IMR-90 (cell line): ENCODE measurements at regions not wholly inside any gene's neighbourhood (a gene's known extent, or its start where the extent isn't known, plus 50 kb on each side); places are given as distances from the start of the nearest gene placed in this dataset.

ENCODE experiments used
- ATAC-seq: fragments of 200-7000 bp; cut with Tn5 transposase; 2 replicates; pipeline ENCODE4 v1.9.1; 2020; ENCODE audit warnings: low read depth, mild to moderate bottlenecking, moderate library complexity
- BruUV-seq: library from RNA; stranded (reverse); fragments of 400-500 nt; replicated peaks from 2 replicates; lab custom pipeline; 2021; lab: Mats Ljungman, UMichigan
- CTCF ChIA-PET: fragments of 300-600 bp; formaldehyde crosslinking; extraction: SDS; loops from one replicate; lab custom pipeline; 2021; ENCODE audit warnings: antibody characterized with exemption; lab: Yijun Ruan, JAX
- POLR2A ChIA-PET: fragments of 300-600 bp; sonication (Branson Sonifier 250); formaldehyde crosslinking; loops from one replicate; lab custom pipeline; 2022; ENCODE audit warnings: antibody characterized with exemption; ENCODE audit not compliant: unreplicated experiment; lab: Charles Lee
- DNase-seq: peaks from one replicate; pipeline ENCODE4 v3.0.0; 2013
- H2AFZ ChIP-seq: replicated peaks from 2 replicates; pipeline ENCODE3; 2013; ENCODE audit warnings: low read length, mild to moderate bottlenecking; ENCODE audit not compliant: poor library complexity
- H2AK5ac ChIP-seq: 2 replicates; pipeline ENCODE4 v1.6.1; 2013; ENCODE audit warnings: low read depth, low read length, inconsistent platforms
- H2AK9ac ChIP-seq: replicated peaks from 2 replicates; pipeline ENCODE3; 2013; ENCODE audit warnings: mild to moderate bottlenecking, low read depth, low read length, moderate library complexity; ENCODE audit not compliant: poor library complexity
- H2BK120ac ChIP-seq: 2 replicates; pipeline ENCODE4 v1.6.1; 2013; ENCODE audit warnings: low read depth, low read length, inconsistent platforms
- H2BK15ac ChIP-seq: 3 replicates; pipeline ENCODE4 v1.6.1; 2013; ENCODE audit warnings: low read depth, low read length, inconsistent platforms
- H2BK20ac ChIP-seq: 2 replicates; pipeline ENCODE4 v1.6.1; 2013; ENCODE audit warnings: low read depth, mild to moderate bottlenecking, inconsistent platforms, low read length, moderate library complexity
- H2BK5ac ChIP-seq: 2 replicates; pipeline ENCODE4 v1.6.1; 2013; ENCODE audit warnings: mild to moderate bottlenecking, low read depth, low read length, inconsistent platforms; ENCODE audit not compliant: poor library complexity, severe bottlenecking
- H3K14ac ChIP-seq: replicated peaks from 2 replicates; pipeline ENCODE4 v1.6.1; 2013; ENCODE audit warnings: low read depth, low read length, inconsistent platforms
- H3K18ac ChIP-seq: 2 replicates; pipeline ENCODE4 v1.6.1; 2013; ENCODE audit warnings: low read depth, low read length, control low read depth
- H3K23ac ChIP-seq: 2 replicates; pipeline ENCODE4 v1.6.1; 2013; ENCODE audit warnings: low read depth, low read length, inconsistent platforms
- H3K27ac ChIP-seq: 2 replicates; pipeline ENCODE4 v1.5.1; 2013; ENCODE audit warnings: mild to moderate bottlenecking, control low read depth, low read length; ENCODE audit not compliant: insufficient read depth
- H3K27me3 ChIP-seq: 2 replicates; pipeline ENCODE4 v1.6.1; 2013; ENCODE audit warnings: low read length; ENCODE audit not compliant: control insufficient read depth, insufficient read depth
- H3K36me3 ChIP-seq: 2 replicates; pipeline ENCODE4 v1.6.1; 2013; ENCODE audit warnings: low read length, mixed read lengths; ENCODE audit not compliant: control insufficient read depth, insufficient read depth
- H3K4ac ChIP-seq: 2 replicates; pipeline ENCODE4 v1.6.1; 2013; ENCODE audit warnings: low read depth, low read length, inconsistent platforms
- H3K4me1 ChIP-seq: 2 replicates; pipeline ENCODE4 v1.6.1; 2013; ENCODE audit warnings: low read length, mixed read lengths; ENCODE audit not compliant: control insufficient read depth, insufficient read depth
- H3K4me2 ChIP-seq: 2 replicates; pipeline ENCODE4 v1.6.1; 2013; ENCODE audit warnings: low read depth, mild to moderate bottlenecking, control low read depth, low read length, moderate library complexity
- H3K4me3 ChIP-seq: 2 replicates; pipeline ENCODE4 v1.5.1; 2013; ENCODE audit warnings: low read depth, mild to moderate bottlenecking, control low read depth, low read length, moderate library complexity; ENCODE audit not compliant: insufficient read depth
- H3K56ac ChIP-seq: 2 replicates; pipeline ENCODE4 v1.6.1; 2013; ENCODE audit warnings: low read length, inconsistent platforms; ENCODE audit not compliant: insufficient read depth; ENCODE audit errors: extremely low read depth
- H3K79me1 ChIP-seq, 2 experiments: 2 replicates each; pipeline ENCODE4 v1.6.1; 2013; ENCODE audit warnings: low read length in 2 of 2, inconsistent platforms in 1 of 2, low read depth in 1 of 2
- H3K9ac ChIP-seq: 2 replicates; pipeline ENCODE4 v1.6.1; 2013; ENCODE audit warnings: low read depth, low read length, control low read depth
- H3K9me1 ChIP-seq: 2 replicates; pipeline ENCODE4 v1.6.1; 2013; ENCODE audit warnings: low read length, inconsistent platforms; ENCODE audit not compliant: insufficient read depth
- H3K9me3 ChIP-seq: 2 replicates; pipeline ENCODE4 v1.6.1; 2013; ENCODE audit warnings: low read length; ENCODE audit not compliant: control insufficient read depth, insufficient read depth
- H4K20me1 ChIP-seq: 2 replicates; pipeline ENCODE4 v1.6.1; 2013; ENCODE audit warnings: low read length, inconsistent platforms; ENCODE audit not compliant: insufficient read depth
- H4K5ac ChIP-seq: 2 replicates; pipeline ENCODE4 v1.6.1; 2013; ENCODE audit warnings: mild to moderate bottlenecking, low read depth, low read length, control low read depth
- H4K8ac ChIP-seq, 2 experiments: 2 replicates each; pipeline ENCODE4 v1.6.1; 2013; ENCODE audit warnings: low read depth in 2 of 2, low read length in 2 of 2, control low read depth in 1 of 2, inconsistent platforms in 1 of 2
- H4K91ac ChIP-seq: 2 replicates; pipeline ENCODE4 v1.6.1; 2013; ENCODE audit warnings: low read depth, low read length, inconsistent platforms; ENCODE audit not compliant: insufficient read depth
- BHLHE40 ChIP-seq: fragments of 150-350 bp; IDR thresholded peaks from 2 replicates; pipeline ENCODE4 v1.6.1; 2016; ENCODE audit warnings: mild to moderate bottlenecking, low read depth, low read length
- CTCF ChIP-seq: conservative IDR thresholded peaks from 2 replicates; pipeline ENCODE4 v1.5.1; 2012; ENCODE audit warnings: mild to moderate bottlenecking, low read depth, low read length, improper control_type of control experiment
- FOS ChIP-seq: fragments of 150-350 bp; IDR thresholded peaks from 2 replicates; pipeline ENCODE4 v1.6.1; 2016; ENCODE audit warnings: low read depth, low read length
- MAFK ChIP-seq: IDR thresholded peaks from 2 replicates; pipeline ENCODE4 v1.6.1; 2012; ENCODE audit warnings: low read depth, low read length, improper control_type of control experiment
- MAZ ChIP-seq: IDR thresholded peaks from 2 replicates; pipeline ENCODE4 v1.6.1; 2012; ENCODE audit warnings: low read depth, mild to moderate bottlenecking, low read length, improper control_type of control experiment, moderate library complexity, borderline replicate concordance
- MXI1 ChIP-seq: IDR thresholded peaks from 2 replicates; pipeline ENCODE4 v1.6.1; 2012; ENCODE audit warnings: low read depth, mild to moderate bottlenecking, low read length, moderate library complexity, borderline replicate concordance
- NFE2L2 ChIP-seq: fragments of 150-350 bp; IDR thresholded peaks from 2 replicates; pipeline ENCODE4 v1.6.1; 2016; ENCODE audit warnings: low read depth, mild to moderate bottlenecking, low read length
- RAD21 ChIP-seq: IDR thresholded peaks from 2 replicates; pipeline ENCODE4 v1.6.1; 2012; ENCODE audit warnings: low read length, improper control_type of control experiment
- RCOR1 ChIP-seq: IDR thresholded peaks from 2 replicates; pipeline ENCODE4 v1.6.1; 2012; ENCODE audit warnings: mild to moderate bottlenecking, low read length, improper control_type of control experiment; ENCODE audit not compliant: insufficient replicate concordance
- SMC3 ChIP-seq: fragments of 150-350 bp; IDR thresholded peaks from 2 replicates; pipeline ENCODE4 v1.6.1; 2016; ENCODE audit warnings: low read depth, mild to moderate bottlenecking, antibody characterized with exemption, low read length, moderate library complexity
- USF2 ChIP-seq: fragments of 150-350 bp; IDR thresholded peaks from 2 replicates; pipeline ENCODE4 v1.6.1; 2017; ENCODE audit warnings: mild to moderate bottlenecking, antibody characterized with exemption, low read length, low read depth
- WGBS, 2 experiments: methylation state at CpG; one replicate each; pipeline versions ENCODE4 v1.1.5 to v1.1.7; 2013; ENCODE audit warnings: missing lambda C conversion rate in 2 of 2; ENCODE audit not compliant: insufficient read length in 1 of 2; ENCODE audit errors: extremely low coverage in 2 of 2; 5-methylcytosine and 5-hydroxymethylcytosine counted together
- dilution Hi-C: fragments of 300-500 bp; cut with HindIII; formaldehyde crosslinking; loops from one replicate; pipeline ENCODE4 v1.14.3; 2018; ENCODE audit warnings: low sequenced_read_pairs; ENCODE audit not compliant: unreplicated experiment
- in situ Hi-C: fragments of 300-500 bp; cut with MboI; formaldehyde crosslinking; loops from 3 replicates; pipeline ENCODE4 v1.14.3; 2019; ENCODE audit warnings: low sequenced_read_pairs, inconsistent platforms, mixed read lengths
- intact Hi-C: fragments of 100-400 bp; cut with micrococcal nuclease; formaldehyde crosslinking; loops from 2 replicates; pipeline ENCODE4 v1.10.0; 2022

- no peaks in the 10 kb centered on the region for H3K36me3 ChIP-seq
- H3K56ac ChIP-seq, result no peak overlapping the region
- no peak overlapping the region for H3K27ac ChIP-seq
- no peak overlapping the region for H3K4me3 ChIP-seq
- H3K9ac ChIP-seq, result no peak overlapping the region
- H4K91ac ChIP-seq, result no peak overlapping the region
- H3K18ac ChIP-seq, result no peak overlapping the region
- ATAC-seq (no peak), DNase-seq (no peak)
- no peaks in the 10 kb centered on the region for H3K79me1 ChIP-seq
- no peak overlapping the region for H3K14ac ChIP-seq
- H2AK5ac ChIP-seq, result no peak overlapping the region
- H2AFZ ChIP-seq, result no peak overlapping the region
- no peaks in the 10 kb centered on the region for H4K20me1 ChIP-seq
- no peak overlapping the region for H3K4ac ChIP-seq
- H3K23ac ChIP-seq, result no peak overlapping the region
- in situ Hi-C loops (no loop called here), dilution Hi-C loops (no loop called here), intact Hi-C loops (no loop called here)
- H2AK9ac ChIP-seq, result no peak overlapping the region
- peaks cover 11% of the 10 kb centered on the region for H3K9me3 ChIP-seq
- BruUV-seq, result no TSS peak
- CTCF ChIA-PET, result interaction anchor here (0.6 kb wide), 1 partner anchor 1146 kb away, joined by 3 read pairs; the partner anchor contains the start of gene CBLN2
- 50% methylated on average over 2 of the region's 4 CpGs; no CpG with 5 or more reads in 1 of the 2 experiments for WGBS, 2 experiments
- H4K5ac ChIP-seq, result no peak overlapping the region
- no peak overlapping the region for H4K8ac ChIP-seq
- no peaks in the 10 kb centered on the region for H3K27me3 ChIP-seq
- no peak overlapping the region for H2BK120ac ChIP-seq
- H3K4me1 ChIP-seq, result no peaks in the 10 kb centered on the region
- H2BK15ac ChIP-seq, result no peak overlapping the region
- no peak overlapping the region for H2BK20ac ChIP-seq
- no peak overlapping the region for H2BK5ac ChIP-seq
- TF ChIP-seq NFE2L2 (no peak), RCOR1 (no peak), MXI1 (no peak), BHLHE40 (no peak), USF2 (no peak), CTCF (no peak), FOS (no peak), MAFK (no peak), MAZ (no peak), SMC3 (no peak), RAD21 (no peak)
- no peak overlapping the region for H3K4me2 ChIP-seq
- no peaks in the 10 kb centered on the region for H3K9me1 ChIP-seq
- POLR2A ChIA-PET, result no interaction called here
These were observed 1109.7 kb downstream of the SOCS6 start for GRCh38 chr18:71398531-71398930.
